ENCODE measurements at regions not wholly inside any gene's neighbourhood (a gene's known extent, or its start where the extent isn't known, plus 50 kb on each side); places are given as distances from the start of the nearest gene placed in this dataset.

DNA sequence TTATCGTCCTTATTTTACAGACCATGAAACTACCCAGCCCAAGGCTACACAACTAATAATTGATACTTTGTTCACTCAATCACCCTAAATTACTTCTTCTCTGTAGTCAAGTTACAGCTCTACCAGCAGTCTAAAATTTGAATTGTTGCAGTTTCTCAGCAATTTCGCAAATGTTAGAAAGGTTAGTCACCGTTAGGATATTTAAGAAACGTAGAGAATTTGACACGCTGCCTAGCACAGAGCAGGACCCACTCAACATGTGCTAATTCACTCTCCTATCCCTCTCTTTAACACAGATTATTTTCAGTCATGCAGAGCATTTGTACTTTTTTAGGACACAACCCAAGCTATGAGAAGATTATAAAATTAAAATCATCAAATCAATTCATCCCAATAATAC lies 771.1 kb upstream of the LUZP2 start:
- TF ChIP-seq CTCF (IDR thresholded peaks at IDR 0.05; ENCODE audit: low read depth, low read length) (no peak), EZH2phosphoT487 (IDR thresholded peaks at IDR 0.05; ENCODE audit: low read depth) (no peak)
